ENCODE measurements at regions not wholly inside any gene's neighbourhood (a gene's known extent, or its start where the extent isn't known, plus 50 kb on each side); places are given as distances from the start of the nearest gene placed in this dataset.

- DNase-seq (ENCODE audit: low read depth, low spot score): no peak
These were observed 95.5 kb upstream of the COL8A1 start for GRCh38 chr3:99542767-99543518.

- DNase-seq (ENCODE audit: low read depth, low spot score): no peak
These were observed 97.2 kb upstream of the COL8A1 start for GRCh38 chr3:99541181-99541580.

- no peak for DNase-seq (ENCODE audit: low read depth, low spot score)
These were observed 101.0 kb upstream of the COL8A1 start for GRCh38 chr3:99537416-99537815.

- no peak for DNase-seq (ENCODE audit: low read depth, low spot score)
These were observed 101.7 kb upstream of the COL8A1 start for GRCh38 chr3:99536555-99537314.

- no peak for DNase-seq (ENCODE audit: low read depth, low spot score)
These were observed 103.3 kb upstream of the COL8A1 start for GRCh38 chr3:99534951-99535704.

- no peak for DNase-seq (ENCODE audit: low read depth, low spot score)
These were observed 106.1 kb upstream of the COL8A1 start for GRCh38 chr3:99532246-99532645.

GRCh38 chr3:99529265-99529664, 109.1 kb upstream of the COL8A1 start:
- no peak for DNase-seq (ENCODE audit: low read depth, low spot score)

- no peak for DNase-seq (ENCODE audit: low read depth, low spot score)
These were observed 111.5 kb upstream of the COL8A1 start for GRCh38 chr3:99526921-99527320.

- DNase-seq (ENCODE audit: low read depth, low spot score): no peak
These were observed 113.8 kb upstream of the COL8A1 start for GRCh38 chr3:99524559-99524958.

- no peak for DNase-seq (ENCODE audit: low read depth, low spot score)
These were observed 114.8 kb upstream of the COL8A1 start for GRCh38 chr3:99523431-99524127.

- DNase-seq (ENCODE audit: low read depth, low spot score): no peak
These were observed 116.2 kb upstream of the COL8A1 start for GRCh38 chr3:99522147-99522546.

GRCh38 chr3:99521551-99521950, 116.8 kb upstream of the COL8A1 start:
- DNase-seq (ENCODE audit: low read depth, low spot score): no peak

GRCh38 chr3:99520513-99520912, 117.9 kb upstream of the COL8A1 start:
- DNase-seq (ENCODE audit: low read depth, low spot score): no peak

- no peak for DNase-seq (ENCODE audit: low read depth, low spot score)
These were observed 121.5 kb upstream of the COL8A1 start for GRCh38 chr3:99516936-99517335.

GRCh38 chr3:99515891-99516290, 122.5 kb upstream of the COL8A1 start:
- no peak for DNase-seq (ENCODE audit: low read depth, low spot score)

GRCh38 chr3:99509224-99509623, 129.2 kb upstream of the COL8A1 start:
- DNase-seq (ENCODE audit: low read depth, low spot score): no peak

GRCh38 chr3:99508191-99508590, 130.2 kb upstream of the COL8A1 start:
- DNase-seq (ENCODE audit: low read depth, low spot score): no peak

- no peak for DNase-seq (ENCODE audit: low read depth, low spot score)
These were observed 132.6 kb upstream of the COL8A1 start for GRCh38 chr3:99505646-99506269.

GRCh38 chr3:99505200-99505599, 133.2 kb upstream of the COL8A1 start:
- no peak for DNase-seq (ENCODE audit: low read depth, low spot score)

- no peak for DNase-seq (ENCODE audit: low read depth, low spot score)
These were observed 134.1 kb upstream of the COL8A1 start for GRCh38 chr3:99504258-99504657.

GRCh38 chr3:99503350-99503749, 135.0 kb upstream of the COL8A1 start:
- DNase-seq (ENCODE audit: low read depth, low spot score): no peak
